ENCODE measurements at regions not wholly inside any gene's neighbourhood (a gene's known extent, or its start where the extent isn't known, plus 50 kb on each side); places are given as distances from the start of the nearest gene placed in this dataset.

DNA sequence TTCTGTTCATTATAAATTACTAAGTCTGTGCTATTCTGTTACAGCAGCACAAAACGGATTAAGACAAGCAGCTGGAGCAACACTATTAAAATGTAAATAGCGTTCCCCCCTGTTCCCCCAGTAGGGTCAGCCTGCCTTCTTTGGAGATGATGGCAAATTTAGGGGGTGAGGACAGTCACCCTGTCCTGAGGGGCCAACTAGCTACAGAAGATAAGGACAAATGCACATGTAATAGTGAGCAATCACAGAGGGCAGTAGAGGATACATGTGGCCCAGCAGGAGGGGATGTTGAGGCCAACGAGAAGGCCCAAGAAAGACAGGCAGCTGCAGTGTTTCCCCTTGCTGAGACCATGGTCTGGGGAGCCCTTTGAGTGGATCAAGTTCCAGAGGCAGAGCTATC is 266.7 kb upstream of the CDYL start:
- TF ChIP-seq SIN3A (IDR thresholded peaks at IDR 0.05; ENCODE audit: borderline replicate concordance, insufficient read depth, low read length) (no peak), FOXP2 (optimal IDR thresholded peaks at IDR 0.05; ENCODE audit: borderline replicate concordance, extremely low read depth, extremely low read length, insufficient read depth) (no peak), POLR2AphosphoS5 (IDR thresholded peaks at IDR 0.05; ENCODE audit: low read depth, low read length) (no peak), TAF1 (IDR thresholded peaks at IDR 0.05; ENCODE audit: borderline replicate concordance, insufficient read depth, low read length) (no peak)
- TF ChIP-seq, protein P1, sequence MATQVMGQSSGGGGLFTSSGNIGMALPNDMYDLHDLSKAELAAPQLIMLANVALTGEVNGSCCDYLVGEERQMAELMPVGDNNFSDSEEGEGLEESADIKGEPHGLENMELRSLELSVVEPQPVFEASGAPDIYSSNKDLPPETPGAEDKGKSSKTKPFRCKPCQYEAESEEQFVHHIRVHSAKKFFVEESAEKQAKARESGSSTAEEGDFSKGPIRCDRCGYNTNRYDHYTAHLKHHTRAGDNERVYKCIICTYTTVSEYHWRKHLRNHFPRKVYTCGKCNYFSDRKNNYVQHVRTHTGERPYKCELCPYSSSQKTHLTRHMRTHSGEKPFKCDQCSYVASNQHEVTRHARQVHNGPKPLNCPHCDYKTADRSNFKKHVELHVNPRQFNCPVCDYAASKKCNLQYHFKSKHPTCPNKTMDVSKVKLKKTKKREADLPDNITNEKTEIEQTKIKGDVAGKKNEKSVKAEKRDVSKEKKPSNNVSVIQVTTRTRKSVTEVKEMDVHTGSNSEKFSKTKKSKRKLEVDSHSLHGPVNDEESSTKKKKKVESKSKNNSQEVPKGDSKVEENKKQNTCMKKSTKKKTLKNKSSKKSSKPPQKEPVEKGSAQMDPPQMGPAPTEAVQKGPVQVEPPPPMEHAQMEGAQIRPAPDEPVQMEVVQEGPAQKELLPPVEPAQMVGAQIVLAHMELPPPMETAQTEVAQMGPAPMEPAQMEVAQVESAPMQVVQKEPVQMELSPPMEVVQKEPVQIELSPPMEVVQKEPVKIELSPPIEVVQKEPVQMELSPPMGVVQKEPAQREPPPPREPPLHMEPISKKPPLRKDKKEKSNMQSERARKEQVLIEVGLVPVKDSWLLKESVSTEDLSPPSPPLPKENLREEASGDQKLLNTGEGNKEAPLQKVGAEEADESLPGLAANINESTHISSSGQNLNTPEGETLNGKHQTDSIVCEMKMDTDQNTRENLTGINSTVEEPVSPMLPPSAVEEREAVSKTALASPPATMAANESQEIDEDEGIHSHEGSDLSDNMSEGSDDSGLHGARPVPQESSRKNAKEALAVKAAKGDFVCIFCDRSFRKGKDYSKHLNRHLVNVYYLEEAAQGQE (IDR thresholded peaks at IDR 0.05; ENCODE audit: insufficient read depth in 1 of 2, low read depth in 2 of 2, low read length in 2 of 2) = no peak

DNA sequence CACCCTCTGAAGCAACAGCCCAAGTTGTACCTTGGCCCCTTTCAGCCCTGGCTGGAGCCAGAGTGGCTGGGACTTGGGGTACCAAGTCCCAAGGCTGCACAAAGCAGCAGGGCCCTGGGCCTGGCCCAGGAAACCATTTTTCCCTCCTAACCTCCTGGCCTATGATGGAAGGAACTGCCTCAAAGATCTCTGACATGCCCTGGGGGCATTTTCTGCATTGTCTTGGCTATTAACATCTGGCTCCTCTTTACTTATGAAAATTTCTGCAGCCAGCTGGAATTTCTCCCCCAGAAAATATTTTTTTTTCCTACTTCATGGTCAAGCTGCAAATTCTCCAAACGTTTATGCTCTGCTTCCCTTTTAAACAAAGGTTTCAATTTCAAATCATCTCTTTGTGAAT is 269.4 kb upstream of the CDYL start:
- TF ChIP-seq, protein P1 (IDR thresholded peaks at IDR 0.05; ENCODE audit: insufficient read depth in 1 of 2, low read depth in 2 of 2, low read length in 2 of 2) = no peak
- no peak for TF ChIP-seq POLR2AphosphoS5 (IDR thresholded peaks at IDR 0.05; ENCODE audit: low read depth, low read length)
- no peak for TF ChIP-seq SIN3A (IDR thresholded peaks at IDR 0.05; ENCODE audit: borderline replicate concordance, insufficient read depth, low read length)
- TF ChIP-seq FOXP2 (optimal IDR thresholded peaks at IDR 0.05; ENCODE audit: borderline replicate concordance, extremely low read depth, extremely low read length, insufficient read depth) = no peak
- TF ChIP-seq TAF1 (IDR thresholded peaks at IDR 0.05; ENCODE audit: borderline replicate concordance, insufficient read depth, low read length) = no peak

DNA sequence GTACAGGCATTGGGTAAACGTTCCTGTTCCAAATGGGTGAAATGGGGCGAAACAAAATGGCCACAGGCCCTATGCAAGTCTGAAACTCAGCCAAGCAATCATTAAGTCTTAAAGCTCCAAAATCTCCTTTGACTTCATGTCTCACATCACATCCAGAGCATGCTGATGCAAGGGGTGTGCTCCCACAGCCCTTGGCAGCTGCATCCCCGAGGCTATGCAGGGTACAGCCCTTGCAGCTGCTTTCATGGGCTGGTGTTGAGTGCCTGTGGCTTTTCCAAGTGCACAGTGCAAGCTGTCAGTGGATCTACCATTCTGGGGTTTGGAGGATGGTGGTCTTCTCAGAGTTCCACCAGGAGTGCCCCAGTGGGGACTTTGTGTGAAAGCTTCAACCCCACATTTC is 270.0 kb upstream of the CDYL start:
- TF ChIP-seq TAF1 (IDR thresholded peaks at IDR 0.05; ENCODE audit: borderline replicate concordance, insufficient read depth, low read length) = no peak
- TF ChIP-seq SIN3A (IDR thresholded peaks at IDR 0.05; ENCODE audit: borderline replicate concordance, insufficient read depth, low read length) = no peak
- TF ChIP-seq FOXP2 (optimal IDR thresholded peaks at IDR 0.05; ENCODE audit: borderline replicate concordance, extremely low read depth, extremely low read length, insufficient read depth) = no peak
- TF ChIP-seq, protein P1 (IDR thresholded peaks at IDR 0.05; ENCODE audit: insufficient read depth in 1 of 2, low read depth in 2 of 2, low read length in 2 of 2) = no peak
- no peak for TF ChIP-seq POLR2AphosphoS5 (IDR thresholded peaks at IDR 0.05; ENCODE audit: low read depth, low read length)

DNA sequence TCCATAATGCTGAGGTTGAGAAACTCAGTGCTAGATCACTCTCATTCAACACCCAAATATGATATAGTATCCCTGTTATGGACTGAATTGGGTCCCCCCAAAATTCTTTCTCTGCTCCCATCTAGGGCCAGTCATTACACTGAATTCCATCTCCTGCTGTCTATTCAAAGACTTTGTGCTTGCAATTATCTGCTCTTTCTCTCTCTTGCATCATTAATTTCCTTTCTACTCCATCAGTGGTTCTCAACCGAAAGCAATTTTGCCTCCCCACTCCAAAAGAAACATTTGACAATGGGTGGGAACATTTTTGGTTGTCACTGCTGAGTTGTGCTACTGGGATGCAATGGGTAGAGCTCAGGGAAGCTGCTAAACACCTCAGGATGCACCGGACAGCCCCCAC is 271.5 kb upstream of the CDYL start:
- TF ChIP-seq FOXP2 (optimal IDR thresholded peaks at IDR 0.05; ENCODE audit: borderline replicate concordance, extremely low read depth, extremely low read length, insufficient read depth) = no peak
- no peak for TF ChIP-seq TAF1 (IDR thresholded peaks at IDR 0.05; ENCODE audit: borderline replicate concordance, insufficient read depth, low read length)
- TF ChIP-seq, protein P1 (IDR thresholded peaks at IDR 0.05; ENCODE audit: insufficient read depth in 1 of 2, low read depth in 2 of 2, low read length in 2 of 2) = no peak
- no peak for TF ChIP-seq SIN3A (IDR thresholded peaks at IDR 0.05; ENCODE audit: borderline replicate concordance, insufficient read depth, low read length)
- no peak for TF ChIP-seq POLR2AphosphoS5 (IDR thresholded peaks at IDR 0.05; ENCODE audit: low read depth, low read length)

DNA sequence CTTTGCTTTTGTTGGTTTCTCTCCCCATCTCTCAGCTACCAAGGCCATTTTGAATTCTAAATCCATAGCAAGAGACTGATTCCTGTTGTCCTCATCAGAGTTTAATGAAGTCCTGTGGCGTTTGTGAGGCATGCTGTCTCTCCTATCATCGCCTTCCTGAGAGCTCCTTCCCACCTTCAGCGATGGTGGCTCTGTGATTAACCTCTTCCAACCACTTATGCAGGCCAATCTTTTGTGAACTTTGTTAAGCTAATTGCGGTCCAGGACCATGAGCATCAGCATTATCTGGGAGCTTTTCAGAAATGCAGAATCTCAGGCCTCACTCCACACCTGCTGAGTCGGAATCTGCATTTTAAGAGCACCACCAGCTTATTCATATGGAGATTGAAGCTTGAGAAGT is 272.5 kb upstream of the CDYL start:
- TF ChIP-seq POLR2AphosphoS5 (IDR thresholded peaks at IDR 0.05; ENCODE audit: low read depth, low read length) (no peak), SIN3A (IDR thresholded peaks at IDR 0.05; ENCODE audit: borderline replicate concordance, insufficient read depth, low read length) (no peak), FOXP2 (optimal IDR thresholded peaks at IDR 0.05; ENCODE audit: borderline replicate concordance, extremely low read depth, extremely low read length, insufficient read depth) (no peak), TAF1 (IDR thresholded peaks at IDR 0.05; ENCODE audit: borderline replicate concordance, insufficient read depth, low read length) (no peak)
- TF ChIP-seq, protein P1 (IDR thresholded peaks at IDR 0.05; ENCODE audit: insufficient read depth in 1 of 2, low read depth in 2 of 2, low read length in 2 of 2) = no peak

Measured in PFSK-1 (cell line).